Fibroblast of lung (primary cell): ENCODE measurements at regions not wholly inside any gene's neighbourhood (a gene's known extent, or its start where the extent isn't known, plus 50 kb on each side); places are given as distances from the start of the nearest gene placed in this dataset.

Experiments used
- EZH2 ChIP-seq: IDR thresholded peaks from 2 replicates; pipeline ENCODE4 v1.5.1; 2012; ENCODE audit warnings: low read length, control low read depth, mild to moderate bottlenecking; ENCODE audit errors: missing control alignments
- TF ChIP-seq, protein P1 (sequence below), 2 donors: IDR thresholded peaks in 1 of 2; conservative IDR thresholded peaks in 1 of 2; 1 replicate in 1 of 2; 2 replicates in 1 of 2; pipeline ENCODE4 v1.5.1; 2011 to 2012; ENCODE audit warnings: low read length in 2 of 2, control low read depth in 1 of 2, inconsistent platforms in 1 of 2, low read depth in 1 of 2, mild to moderate bottlenecking in 1 of 2

GRCh38 chr5:107805166-107805565 is 134.4 kb upstream of the EFNA5 start:
- TF ChIP-seq, protein P1, sequence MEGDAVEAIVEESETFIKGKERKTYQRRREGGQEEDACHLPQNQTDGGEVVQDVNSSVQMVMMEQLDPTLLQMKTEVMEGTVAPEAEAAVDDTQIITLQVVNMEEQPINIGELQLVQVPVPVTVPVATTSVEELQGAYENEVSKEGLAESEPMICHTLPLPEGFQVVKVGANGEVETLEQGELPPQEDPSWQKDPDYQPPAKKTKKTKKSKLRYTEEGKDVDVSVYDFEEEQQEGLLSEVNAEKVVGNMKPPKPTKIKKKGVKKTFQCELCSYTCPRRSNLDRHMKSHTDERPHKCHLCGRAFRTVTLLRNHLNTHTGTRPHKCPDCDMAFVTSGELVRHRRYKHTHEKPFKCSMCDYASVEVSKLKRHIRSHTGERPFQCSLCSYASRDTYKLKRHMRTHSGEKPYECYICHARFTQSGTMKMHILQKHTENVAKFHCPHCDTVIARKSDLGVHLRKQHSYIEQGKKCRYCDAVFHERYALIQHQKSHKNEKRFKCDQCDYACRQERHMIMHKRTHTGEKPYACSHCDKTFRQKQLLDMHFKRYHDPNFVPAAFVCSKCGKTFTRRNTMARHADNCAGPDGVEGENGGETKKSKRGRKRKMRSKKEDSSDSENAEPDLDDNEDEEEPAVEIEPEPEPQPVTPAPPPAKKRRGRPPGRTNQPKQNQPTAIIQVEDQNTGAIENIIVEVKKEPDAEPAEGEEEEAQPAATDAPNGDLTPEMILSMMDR (conservative IDR thresholded peaks at IDR 0.05 in 1 of 2, IDR thresholded peaks at IDR 0.05 in 1 of 2; ENCODE audit: low read depth in 1 of 2, low read length in 2 of 2) = no peak
- TF ChIP-seq EZH2 = no peak
